GM21576 (cell line): ENCODE measurements at regions not wholly inside any gene's neighbourhood (a gene's known extent, or its start where the extent isn't known, plus 50 kb on each side); places are given as distances from the start of the nearest gene placed in this dataset.

Experiments used
- ATAC-seq: cut with Tn5 transposase; IDR thresholded peaks from one replicate; pipeline ENCODE4 v1.9.1; 2021; ENCODE audit warnings: mild to moderate bottlenecking, moderate library complexity; ENCODE audit not compliant: unreplicated experiment

DNA sequence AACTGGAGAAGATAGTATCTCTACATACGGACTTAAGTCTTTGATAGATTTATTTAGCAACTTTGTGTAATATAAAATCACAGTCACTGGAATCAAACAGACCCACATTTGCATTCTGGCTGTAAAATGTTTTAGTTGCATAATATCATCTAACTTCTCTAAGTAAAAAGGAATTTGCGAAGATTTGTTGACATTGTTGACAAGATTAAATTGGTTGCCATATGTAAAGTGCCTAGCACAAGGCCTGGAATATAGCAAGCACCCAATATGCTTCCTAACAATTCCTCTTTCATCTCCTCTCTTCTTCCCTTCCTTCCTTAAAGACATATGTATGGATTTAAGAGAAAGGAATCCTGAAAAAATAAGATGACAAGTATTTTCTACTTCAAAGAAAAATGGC lies 295.4 kb upstream of the PPFIA2 start:
- ATAC-seq: no peak

DNA sequence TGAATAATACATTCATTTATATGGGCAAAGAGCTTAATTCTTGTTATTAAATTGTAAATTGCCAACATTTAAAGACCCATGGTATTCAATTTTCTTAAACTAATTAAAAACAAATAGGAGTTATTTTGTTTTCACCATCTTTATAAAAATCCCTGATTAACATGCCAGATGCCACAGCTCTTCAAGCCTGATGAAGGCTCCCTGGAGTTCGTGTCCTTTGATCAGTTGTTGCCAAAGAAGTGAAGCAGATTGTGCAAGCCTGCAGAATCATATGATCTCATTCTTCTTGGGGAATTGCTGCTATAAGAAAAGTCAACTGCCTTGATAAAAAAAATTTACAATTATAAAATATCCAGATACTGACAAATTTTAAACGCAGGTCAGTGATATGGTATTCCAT lies 288.3 kb upstream of the PPFIA2 start:
- no peak for ATAC-seq

DNA sequence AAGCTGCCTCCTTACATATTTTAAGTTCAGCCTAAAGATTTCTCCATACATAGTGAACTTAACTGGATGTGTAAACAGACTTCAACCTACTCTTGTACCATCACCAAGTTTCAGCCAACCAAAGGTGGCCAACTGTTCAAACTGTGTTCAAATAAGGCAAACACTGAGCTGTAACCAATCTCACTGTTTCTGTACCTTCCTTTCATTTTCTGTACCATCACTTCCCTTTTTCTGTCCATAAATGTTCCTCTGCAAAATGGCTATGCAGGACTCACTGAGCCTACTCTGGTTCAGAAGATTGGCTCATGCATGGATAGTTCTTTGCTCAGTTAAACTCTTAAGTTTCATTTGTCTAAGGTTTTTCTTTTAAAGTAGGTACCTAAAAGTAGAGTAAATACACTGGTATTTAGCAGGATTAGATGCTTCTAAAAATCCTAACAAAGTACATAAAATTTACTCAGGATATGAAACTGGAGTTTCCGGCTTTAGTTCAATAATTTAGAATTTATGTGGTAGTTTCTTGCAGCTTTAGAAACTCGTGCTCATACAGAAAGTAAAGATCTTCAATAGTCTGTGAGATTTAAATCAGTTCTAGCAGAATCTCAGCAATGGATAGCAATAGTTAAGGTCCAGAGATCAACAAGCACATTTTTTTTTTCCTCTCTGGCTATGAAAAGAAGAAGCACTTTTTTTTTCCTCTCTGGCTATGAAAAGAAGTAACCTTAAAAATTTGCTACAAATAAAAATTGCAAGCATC lies 282.0 kb upstream of the PPFIA2 start:
- peak; percentile 65 for ATAC-seq

DNA sequence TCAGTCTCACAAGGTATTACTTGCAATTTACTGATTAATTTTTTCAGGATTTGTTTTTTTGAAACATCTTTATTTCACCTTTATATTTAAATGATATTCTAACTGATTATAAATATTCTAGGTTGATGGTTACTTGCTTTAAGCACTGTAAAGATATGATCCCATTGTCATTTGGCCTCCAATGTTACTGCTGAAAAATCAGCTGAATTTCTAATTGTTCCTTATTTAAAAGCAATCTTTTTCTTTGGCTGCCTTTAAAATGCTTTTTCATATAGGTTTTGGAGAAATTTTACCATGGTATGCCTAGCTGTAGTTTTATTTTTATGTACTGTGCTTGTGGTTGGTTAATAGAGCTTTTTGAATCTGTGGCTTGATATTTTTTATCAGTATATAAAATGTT lies 275.6 kb upstream of the PPFIA2 start:
- ATAC-seq: no peak

DNA sequence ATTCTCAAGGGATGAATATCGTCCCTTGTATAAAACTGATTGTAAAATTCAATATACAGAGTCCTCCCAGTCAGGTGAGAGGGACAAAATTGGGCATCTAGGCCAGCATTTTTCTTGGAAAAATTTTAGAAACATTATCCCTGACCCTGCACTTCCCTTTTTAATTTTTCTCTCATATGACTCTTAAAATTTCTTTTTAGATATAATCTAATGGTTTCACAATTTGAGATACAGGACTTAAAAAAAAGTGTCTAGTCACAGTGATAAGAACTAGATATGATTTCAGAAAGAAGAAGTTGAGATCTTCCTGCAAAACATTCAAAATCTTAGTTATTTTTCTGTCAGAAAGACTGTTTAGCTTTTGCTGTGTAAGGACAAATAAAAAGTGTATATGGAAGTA lies 270.8 kb upstream of the PPFIA2 start:
- ATAC-seq: no peak

DNA sequence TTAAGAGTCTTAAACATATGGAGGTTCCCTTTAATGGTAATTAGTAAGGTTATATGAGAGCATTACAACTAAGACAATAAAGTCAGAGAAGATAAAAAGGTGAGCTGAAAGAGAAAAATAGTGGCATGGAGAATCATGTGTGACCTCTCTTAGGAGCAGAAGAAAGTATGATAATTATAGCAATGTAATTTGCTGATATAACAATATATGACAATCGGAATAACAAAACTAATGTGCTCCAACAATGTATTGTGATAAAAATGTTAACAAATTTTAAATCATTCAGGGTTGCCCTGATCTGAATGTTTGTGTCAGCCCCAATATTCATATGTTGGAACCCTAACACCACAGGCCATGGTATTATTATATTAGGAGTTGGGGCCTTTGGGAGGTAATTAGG lies 269.6 kb upstream of the PPFIA2 start:
- no peak for ATAC-seq

DNA sequence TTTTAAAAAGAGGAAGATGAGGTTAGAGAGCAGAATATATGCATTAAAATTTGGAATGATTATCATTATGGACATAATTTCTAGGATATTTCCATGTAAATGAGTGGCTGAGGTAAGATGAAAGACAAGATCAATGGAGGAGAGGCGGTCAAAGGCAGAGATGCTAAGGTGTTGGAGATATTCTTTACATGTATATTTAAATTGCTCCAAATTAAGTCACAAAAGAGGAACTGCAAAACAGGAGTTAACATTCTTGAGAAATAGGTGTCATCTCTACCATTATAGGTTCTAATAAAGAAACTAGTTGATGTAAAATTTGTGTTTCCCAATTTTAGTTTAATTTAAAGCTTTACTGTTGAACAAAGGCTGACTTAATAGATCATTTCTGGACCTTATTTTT lies 268.5 kb upstream of the PPFIA2 start:
- no peak for ATAC-seq

DNA sequence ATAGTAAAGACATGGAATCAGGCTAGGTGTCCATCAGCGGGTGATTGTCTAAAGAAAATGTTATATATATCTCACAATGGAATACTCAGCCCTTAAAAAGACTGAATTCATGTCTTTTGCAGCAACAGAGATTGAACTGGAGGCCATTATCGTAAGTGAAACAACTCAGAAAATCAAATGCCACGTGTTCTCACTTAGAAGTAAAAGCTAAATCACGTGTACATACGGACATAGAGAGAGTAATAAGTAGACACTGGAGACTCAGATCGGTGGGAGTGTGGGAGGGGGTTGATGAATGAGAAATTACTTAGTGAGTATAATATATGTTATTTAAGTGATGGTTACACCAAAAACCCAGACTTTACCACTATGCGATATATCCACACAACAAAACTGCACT lies 266.3 kb upstream of the PPFIA2 start:
- no peak for ATAC-seq

DNA sequence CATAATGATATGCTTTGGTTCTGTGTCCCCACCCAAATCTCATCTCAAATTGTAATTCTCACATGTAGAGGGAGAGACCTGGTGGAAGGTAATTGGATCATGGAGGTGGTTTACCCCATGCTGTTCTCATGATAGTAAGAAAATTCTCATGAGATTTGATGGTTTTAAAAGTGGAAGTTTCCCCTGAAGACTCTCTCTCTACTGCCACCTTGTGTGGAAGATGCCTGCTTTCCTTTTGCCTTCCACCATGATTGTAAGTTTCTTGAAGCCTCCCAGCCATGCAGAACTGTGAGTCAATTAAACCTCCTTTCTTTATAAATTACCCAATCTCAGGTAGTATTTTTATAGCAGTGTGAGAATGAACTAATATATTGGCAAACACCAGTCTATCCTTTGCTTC lies 260.4 kb upstream of the PPFIA2 start:
- ATAC-seq: no peak

DNA sequence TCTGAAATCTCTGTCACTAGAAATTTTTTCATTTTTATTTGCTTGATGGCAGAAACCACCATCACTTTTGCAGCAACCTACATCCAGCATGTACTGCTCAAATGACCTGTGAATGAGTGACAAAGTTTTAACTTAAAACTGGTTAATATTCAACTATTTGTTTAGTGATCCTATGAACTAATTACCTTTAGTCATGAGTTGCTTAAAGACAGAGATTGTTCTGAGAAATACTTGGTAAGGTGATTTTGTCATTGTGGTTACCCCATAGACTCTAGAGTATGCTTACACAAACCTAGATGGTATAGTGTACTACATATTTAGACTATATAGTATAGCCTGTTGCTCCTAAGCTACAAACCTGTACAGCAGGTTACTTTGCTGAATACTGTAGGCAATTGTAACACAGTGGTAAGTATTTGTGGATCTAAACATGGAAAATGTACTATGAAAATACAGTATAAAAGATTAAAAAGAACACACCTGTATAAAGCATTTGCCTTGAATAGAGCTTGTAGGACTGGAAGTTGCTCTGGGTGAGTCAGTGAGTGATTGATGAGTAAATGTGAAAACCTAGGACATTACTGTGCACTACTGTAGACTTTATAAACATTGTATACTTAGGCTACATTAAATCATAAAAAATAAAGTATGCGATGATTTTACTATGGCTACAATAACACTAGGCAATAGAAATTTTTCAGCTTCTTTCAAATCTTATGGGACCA lies 256.6 kb upstream of the PPFIA2 start:
- peak; percentile 69 for ATAC-seq

DNA sequence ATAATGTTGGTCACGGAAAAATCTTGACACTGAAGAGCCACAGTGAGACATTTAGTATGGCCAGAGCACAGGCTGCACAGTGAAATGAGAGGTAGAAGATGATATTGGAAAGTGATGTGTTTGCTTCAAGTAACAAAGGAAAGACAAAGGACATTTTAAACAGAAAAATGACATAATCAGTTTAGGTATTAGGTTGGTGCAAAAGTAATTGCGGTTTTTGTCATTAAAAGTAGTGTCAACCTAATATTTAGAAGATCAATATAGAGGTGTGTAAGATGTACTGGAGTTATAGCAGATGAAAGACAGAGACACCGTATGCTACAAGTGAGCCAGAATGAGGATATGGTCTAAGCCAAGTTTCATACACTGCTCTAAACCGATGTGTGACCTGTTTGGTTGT lies 253.0 kb upstream of the PPFIA2 start:
- no peak for ATAC-seq

DNA sequence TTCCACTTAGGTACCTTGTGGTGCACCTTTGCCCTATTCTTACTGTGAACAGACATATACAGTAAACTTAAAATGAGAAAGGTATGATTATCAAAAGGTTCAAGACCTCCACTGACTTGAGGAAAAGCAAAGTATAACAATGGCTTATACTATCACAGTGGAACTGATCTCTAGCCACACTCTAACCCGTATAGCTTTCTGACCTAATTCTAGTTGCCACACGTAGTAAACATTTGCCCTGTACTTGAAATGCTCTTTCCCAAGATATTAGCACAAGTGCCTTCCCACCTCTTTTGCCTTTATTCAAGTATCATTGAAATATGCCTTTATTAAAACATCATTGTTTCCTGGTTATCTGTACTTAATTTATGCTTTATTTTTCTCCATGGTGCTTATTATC lies 250.4 kb upstream of the PPFIA2 start:
- no peak for ATAC-seq

DNA sequence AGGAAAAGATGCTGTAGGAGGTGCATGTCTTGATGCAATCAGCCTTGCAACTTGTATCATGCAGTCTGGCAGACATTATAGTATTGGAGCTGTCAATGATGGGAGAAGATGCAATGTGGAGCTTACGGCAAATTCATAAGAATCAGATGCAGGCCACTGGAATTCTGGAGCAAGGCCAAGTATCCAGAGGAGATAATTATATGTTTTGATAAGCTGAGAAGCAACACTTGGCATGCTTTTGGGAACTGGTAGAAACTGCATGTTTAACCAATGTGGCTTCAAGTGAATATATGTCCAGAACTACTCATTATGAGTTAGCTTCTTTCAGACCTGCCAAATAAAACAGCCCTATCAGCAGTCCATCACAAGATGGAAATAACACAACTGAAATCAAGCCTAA lies 249.1 kb upstream of the PPFIA2 start:
- no peak for ATAC-seq

DNA sequence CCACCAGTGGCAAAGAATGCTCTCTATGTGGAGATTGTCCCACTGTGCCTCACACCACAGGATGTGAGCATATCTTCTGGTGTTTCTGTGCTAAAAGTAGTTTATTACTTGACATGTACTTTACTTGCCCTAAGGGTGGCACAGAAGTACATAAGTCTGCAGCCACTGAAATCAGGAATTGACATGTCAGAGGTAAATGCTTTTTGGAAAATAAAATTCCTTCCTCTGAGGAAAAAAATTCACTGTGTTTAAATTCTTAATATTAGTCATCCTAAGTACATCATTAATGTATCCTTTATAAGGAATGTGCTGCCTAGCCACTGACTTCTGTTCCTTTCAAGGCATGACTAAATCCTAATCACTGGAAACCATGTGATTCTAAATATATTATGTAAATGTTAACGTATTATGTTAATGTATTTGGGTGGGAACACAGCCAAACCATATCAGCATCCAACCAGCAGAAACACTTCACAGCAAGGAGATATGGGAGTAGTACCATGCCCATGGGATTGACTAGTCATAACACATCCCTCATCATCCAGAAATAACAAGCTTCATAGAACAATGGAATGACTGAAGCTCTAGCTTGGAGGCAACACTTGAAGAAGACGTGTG lies 239.7 kb upstream of the PPFIA2 start:
- no peak for ATAC-seq

DNA sequence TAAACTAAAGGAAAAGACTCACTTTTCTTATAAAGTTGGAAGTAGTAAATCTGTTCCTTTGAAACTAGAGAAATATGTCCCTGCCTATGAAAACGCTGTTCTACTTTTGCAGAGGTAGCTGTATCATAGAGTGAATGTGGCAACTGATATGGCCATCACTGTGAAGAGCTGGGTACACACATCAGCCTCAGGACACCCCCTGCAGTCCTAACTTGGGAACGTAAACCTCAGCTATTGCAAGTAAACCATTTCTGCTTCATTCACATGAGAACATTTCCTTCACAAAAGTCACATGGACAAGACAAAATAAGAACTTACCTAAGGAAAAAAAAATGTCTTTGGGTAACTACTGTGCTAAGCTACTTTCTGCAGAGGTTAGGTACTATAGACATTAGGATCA lies 233.3 kb upstream of the PPFIA2 start:
- no peak for ATAC-seq

DNA sequence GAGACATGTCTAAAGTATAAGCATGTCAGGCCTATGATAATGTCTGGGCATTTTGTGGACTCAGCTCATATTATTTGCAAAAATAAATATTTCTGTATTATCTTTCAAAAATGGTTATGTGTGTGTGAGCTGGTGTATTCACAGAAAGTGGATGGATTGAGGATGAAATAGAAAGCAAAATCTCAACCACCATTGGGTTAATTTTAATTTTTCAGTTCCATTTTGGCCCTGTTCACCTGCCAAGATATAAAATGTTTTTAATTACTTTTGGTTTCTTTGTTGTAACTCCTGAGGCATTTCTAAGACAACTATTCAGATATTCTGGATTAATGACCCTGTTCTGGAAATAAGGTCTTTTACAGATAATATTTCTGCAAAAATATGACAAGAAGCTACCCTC lies 232.7 kb upstream of the PPFIA2 start:
- no peak for ATAC-seq

DNA sequence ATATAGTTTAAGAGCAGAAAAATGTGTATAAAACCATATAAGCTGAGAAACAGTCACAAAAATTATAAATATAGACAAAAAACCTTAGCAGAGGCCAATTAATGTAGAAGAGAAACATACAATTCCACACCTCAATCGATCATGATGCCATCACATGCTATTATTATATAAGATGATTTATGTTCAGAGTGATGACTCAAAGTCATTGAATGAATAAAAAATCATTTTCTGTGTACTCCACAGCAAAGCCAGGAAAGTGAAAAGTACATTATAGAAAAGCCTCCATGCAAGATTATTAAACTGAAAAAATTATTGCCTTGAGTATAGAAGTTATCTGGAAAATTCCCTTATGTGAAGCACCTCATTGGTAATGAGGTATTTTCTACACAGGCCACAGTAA lies 229.2 kb upstream of the PPFIA2 start:
- no peak for ATAC-seq

DNA sequence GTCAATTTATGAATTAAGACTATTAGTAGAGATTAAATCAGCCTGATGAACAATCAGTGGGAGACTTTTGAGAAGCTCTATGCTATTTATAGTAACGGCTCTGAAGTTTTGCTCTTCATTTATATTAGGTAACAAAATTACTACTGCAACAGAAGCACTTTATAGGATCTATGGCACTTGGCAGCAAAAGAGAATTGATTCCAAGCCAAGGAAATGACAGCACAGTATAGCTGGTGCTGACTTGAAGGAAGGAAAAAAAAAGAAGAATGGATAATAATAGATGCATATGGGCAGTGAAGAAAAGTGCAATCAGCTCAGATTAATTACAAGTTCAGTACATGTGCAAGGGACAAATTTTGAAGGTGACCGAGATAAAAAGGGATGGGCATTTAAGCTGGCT lies 228.2 kb upstream of the PPFIA2 start:
- ATAC-seq: no peak

DNA sequence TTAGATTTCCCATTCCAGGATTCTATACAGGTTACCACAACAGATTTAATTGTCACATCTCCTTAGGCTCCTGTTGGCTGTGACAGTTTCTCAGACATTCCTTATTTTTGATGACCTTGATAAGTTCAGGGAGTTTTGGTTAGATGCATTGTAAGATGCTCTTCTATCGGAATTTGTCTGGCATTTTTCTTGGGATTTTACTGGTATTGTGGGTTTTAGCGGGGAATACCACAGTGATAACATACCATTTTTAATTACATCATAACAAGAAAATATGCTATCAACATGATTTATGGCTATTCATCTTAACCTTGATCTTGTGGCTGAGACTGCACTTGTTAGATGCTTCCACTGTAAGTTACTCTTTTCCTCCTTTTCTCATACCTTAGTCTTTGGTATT lies 217.5 kb upstream of the PPFIA2 start:
- no peak for ATAC-seq

DNA sequence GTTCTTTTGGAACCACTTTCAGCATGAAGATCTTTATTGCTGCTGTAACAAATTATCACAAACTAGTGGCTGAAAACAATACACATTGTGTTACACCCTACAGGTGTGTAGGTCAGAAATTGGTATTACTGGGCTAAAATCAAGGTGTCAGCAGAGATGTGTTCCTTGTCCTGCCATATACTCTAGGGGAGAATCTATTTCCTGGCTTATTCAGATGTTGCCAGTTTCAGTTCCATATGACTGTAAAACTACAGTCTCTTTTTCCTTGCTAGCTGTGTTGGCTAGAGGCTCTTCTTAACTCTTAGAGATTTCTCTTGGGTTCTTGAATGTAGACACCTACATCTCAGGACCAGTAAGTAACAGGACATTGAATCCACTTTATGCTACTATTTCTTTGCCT lies 215.6 kb upstream of the PPFIA2 start:
- no peak for ATAC-seq

DNA sequence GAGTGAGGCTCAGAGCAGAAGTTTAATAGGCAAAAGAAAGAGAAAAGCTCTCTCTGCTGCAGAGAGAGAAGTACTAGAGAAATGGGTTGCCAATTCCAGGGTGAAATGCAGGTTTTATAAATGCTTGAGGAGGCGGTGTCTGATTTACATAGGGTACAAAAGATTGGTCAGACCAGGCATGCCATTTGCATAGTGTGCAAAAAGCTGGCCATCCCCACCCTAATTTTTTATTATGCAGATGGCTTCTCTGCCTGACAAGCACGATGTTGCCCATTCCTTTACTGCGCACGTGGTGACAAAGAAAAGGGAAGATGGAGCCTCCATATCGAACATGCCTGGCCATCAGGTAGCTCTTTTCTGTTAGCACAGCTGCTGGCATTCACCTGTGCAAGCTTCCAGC lies 209.3 kb upstream of the PPFIA2 start:
- ATAC-seq: no peak

DNA sequence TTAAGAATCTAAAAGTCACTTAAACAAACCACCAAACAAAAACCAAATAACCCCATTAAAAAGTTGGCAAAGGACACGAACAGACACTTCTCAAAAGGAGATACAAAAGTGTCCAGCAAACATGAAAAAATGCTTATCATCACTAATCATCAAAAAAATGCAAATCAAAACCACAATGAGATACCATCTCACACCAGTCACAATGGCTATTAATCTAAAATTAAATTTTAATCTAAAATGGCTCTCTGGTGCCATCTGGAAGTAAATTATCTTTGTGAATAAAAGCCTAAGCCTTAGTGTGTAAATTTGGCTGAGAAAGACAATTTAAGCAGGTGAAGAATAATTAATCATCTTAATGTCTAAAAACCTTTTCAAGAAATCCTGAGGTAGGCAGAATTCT lies 204.5 kb upstream of the PPFIA2 start:
- no peak for ATAC-seq
